Stomach (tissue), 4 donors: ENCODE measurements at regions not wholly inside any gene's neighbourhood (a gene's known extent, or its start where the extent isn't known, plus 50 kb on each side); places are given as distances from the start of the nearest gene placed in this dataset.

Experiments used
- EP300 ChIP-seq: sonication (generic); formaldehyde crosslinking; IDR thresholded peaks from one replicate; pipeline ENCODE4 v1.6.1; 2017; ENCODE audit warnings: antibody characterized with exemption
- POLR2A ChIP-seq, 4 donors: fragments of 450-650 bp; IDR thresholded peaks; one replicate each; pipeline ENCODE4 v1.6.1; 2016; ENCODE audit warnings: antibody characterized with exemption in 4 of 4, control low read depth in 2 of 4, mild to moderate bottlenecking in 1 of 4, moderate library complexity in 1 of 4
- POLR2AphosphoS5 ChIP-seq, 3 donors: sonication (generic); formaldehyde crosslinking; IDR thresholded peaks; one replicate each; pipeline ENCODE4 v1.6.1; 2016; ENCODE audit warnings: antibody characterized with exemption in 3 of 3
- TF ChIP-seq, protein P1 (sequence below), 7 experiments: fragments of 450-650 bp in 4 of 7; fragments of 200-600 bp in 3 of 7; sonication (generic) in 3 of 7; IDR thresholded peaks; one replicate each; pipeline ENCODE4 v1.5.1; 2016 to 2019; ENCODE audit warnings: antibody characterized with exemption in 7 of 7, control low read depth in 2 of 7, mild to moderate bottlenecking in 1 of 7

DNA sequence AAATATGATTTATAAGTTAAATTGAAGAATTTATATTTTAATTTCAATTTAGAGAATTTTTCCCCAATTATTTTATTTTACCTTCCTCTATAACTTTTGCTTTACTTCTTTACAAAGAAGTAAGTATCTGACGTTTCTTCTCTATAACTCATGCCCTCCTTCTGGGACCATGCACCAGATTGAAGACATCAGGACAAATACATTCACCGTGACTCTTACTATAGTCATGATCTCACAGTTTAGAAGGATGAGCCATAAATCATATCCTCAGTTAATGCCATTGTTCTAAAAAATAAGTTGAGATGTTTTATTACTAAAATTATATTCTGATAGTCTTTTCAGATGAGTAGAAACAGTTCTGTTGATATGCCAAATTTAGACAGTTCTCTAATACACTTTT is 279.3 kb downstream of the TMX3 start:
- TF ChIP-seq, protein P1, sequence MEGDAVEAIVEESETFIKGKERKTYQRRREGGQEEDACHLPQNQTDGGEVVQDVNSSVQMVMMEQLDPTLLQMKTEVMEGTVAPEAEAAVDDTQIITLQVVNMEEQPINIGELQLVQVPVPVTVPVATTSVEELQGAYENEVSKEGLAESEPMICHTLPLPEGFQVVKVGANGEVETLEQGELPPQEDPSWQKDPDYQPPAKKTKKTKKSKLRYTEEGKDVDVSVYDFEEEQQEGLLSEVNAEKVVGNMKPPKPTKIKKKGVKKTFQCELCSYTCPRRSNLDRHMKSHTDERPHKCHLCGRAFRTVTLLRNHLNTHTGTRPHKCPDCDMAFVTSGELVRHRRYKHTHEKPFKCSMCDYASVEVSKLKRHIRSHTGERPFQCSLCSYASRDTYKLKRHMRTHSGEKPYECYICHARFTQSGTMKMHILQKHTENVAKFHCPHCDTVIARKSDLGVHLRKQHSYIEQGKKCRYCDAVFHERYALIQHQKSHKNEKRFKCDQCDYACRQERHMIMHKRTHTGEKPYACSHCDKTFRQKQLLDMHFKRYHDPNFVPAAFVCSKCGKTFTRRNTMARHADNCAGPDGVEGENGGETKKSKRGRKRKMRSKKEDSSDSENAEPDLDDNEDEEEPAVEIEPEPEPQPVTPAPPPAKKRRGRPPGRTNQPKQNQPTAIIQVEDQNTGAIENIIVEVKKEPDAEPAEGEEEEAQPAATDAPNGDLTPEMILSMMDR (IDR thresholded peaks at IDR 0.05), result no peak
- TF ChIP-seq POLR2AphosphoS5 (IDR thresholded peaks at IDR 0.05), result no peak
- TF ChIP-seq POLR2A (IDR thresholded peaks at IDR 0.05), result no peak
- no peak for TF ChIP-seq EP300
